ENCODE measurements at regions not wholly inside any gene's neighbourhood (a gene's known extent, or its start where the extent isn't known, plus 50 kb on each side); places are given as distances from the start of the nearest gene placed in this dataset.

- TF ChIP-seq CTCF (IDR thresholded peaks at IDR 0.05; ENCODE audit: insufficient read depth, low read length, poor library complexity, severe bottlenecking) = no peak
- Histone ChIP-seq H3K4me3 (replicated peaks; ENCODE audit: low read depth, low read length) (no peak overlapping the region), H3K27me3 (replicated peaks; ENCODE audit: control insufficient read depth, insufficient read depth, low read length) (no peaks in the 10 kb centered on the region), H3K36me3 (ENCODE audit: control insufficient read depth, insufficient read depth, low read length) (no peaks in the 10 kb centered on the region)
- DNase-seq (ENCODE audit: extremely low read depth, insufficient read length) = no peak
Observed at GRCh38 chr12:46503637-46504175, 131.1 kb upstream of the SLC38A2 start.

- DNase-seq (ENCODE audit: extremely low read depth, insufficient read length) = no peak
- no peak overlapping the region for H3K4me3 ChIP-seq (replicated peaks; ENCODE audit: low read depth, low read length)
- H3K27me3 ChIP-seq (replicated peaks; ENCODE audit: control insufficient read depth, insufficient read depth, low read length) = no peaks in the 10 kb centered on the region
- no peak for TF ChIP-seq CTCF (IDR thresholded peaks at IDR 0.05; ENCODE audit: insufficient read depth, low read length, poor library complexity, severe bottlenecking)
- H3K36me3 ChIP-seq (ENCODE audit: control insufficient read depth, insufficient read depth, low read length) = no peaks in the 10 kb centered on the region
Observed at GRCh38 chr12:46500673-46501072, 128.1 kb upstream of the SLC38A2 start.

DNA sequence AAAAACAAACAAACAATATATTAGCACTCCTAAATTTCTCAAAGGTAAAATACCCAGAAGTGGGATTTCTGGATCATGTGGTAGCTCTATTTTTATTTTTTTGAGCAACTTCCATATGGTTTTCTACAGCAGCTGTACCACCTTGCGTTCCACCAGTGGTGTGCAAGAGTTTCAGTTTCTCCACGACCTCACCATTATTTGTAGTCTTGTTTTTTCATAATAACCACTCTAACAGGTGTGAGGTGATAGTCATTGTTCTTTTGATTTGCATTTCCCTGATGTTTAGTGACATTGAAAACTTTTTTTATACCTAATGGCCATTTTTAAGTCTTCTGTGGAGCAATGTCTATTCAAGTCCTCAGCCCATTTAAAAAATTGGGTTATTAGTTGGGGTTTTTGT, 127.3 kb upstream of the SLC38A2 start:
- DNase-seq (ENCODE audit: extremely low read depth, insufficient read length) = peak; percentile 45
- no peaks in the 10 kb centered on the region for H3K36me3 ChIP-seq (ENCODE audit: control insufficient read depth, insufficient read depth, low read length)
- H3K4me3 ChIP-seq (replicated peaks; ENCODE audit: low read depth, low read length) = no peak overlapping the region
- no peaks in the 10 kb centered on the region for H3K27me3 ChIP-seq (replicated peaks; ENCODE audit: control insufficient read depth, insufficient read depth, low read length)
- no peak for TF ChIP-seq CTCF (IDR thresholded peaks at IDR 0.05; ENCODE audit: insufficient read depth, low read length, poor library complexity, severe bottlenecking)

GRCh38 chr12:46499226-46499625, 126.7 kb upstream of the SLC38A2 start:
- no peaks in the 10 kb centered on the region for H3K36me3 ChIP-seq (ENCODE audit: control insufficient read depth, insufficient read depth, low read length)
- no peak overlapping the region for H3K4me3 ChIP-seq (replicated peaks; ENCODE audit: low read depth, low read length)
- no peak for DNase-seq (ENCODE audit: extremely low read depth, insufficient read length)
- H3K27me3 ChIP-seq (replicated peaks; ENCODE audit: control insufficient read depth, insufficient read depth, low read length) = no peaks in the 10 kb centered on the region
- TF ChIP-seq CTCF (IDR thresholded peaks at IDR 0.05; ENCODE audit: insufficient read depth, low read length, poor library complexity, severe bottlenecking) = no peak

DNA sequence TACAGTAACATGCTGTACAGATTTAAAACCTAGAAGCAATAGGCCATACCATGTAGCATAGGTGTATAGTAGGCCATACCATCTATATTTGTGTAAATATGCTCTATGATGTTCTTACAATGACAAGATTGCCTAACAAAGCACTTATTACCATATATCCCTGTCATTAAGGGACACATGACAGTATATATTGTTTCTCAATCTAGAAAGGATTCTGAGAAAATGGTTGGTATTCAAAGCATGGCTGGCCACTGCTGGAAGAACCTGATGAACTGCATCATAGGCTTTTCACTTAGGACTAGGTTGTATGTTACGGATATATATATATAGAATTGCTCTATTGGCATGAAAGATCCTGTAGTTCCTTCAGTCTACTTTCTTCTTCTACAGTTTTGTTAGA, 125.2 kb upstream of the SLC38A2 start:
- no peak for DNase-seq (ENCODE audit: extremely low read depth, insufficient read length)
- no peaks in the 10 kb centered on the region for H3K36me3 ChIP-seq (ENCODE audit: control insufficient read depth, insufficient read depth, low read length)
- no peak overlapping the region for H3K4me3 ChIP-seq (replicated peaks; ENCODE audit: low read depth, low read length)
- no peaks in the 10 kb centered on the region for H3K27me3 ChIP-seq (replicated peaks; ENCODE audit: control insufficient read depth, insufficient read depth, low read length)
- TF ChIP-seq CTCF (IDR thresholded peaks at IDR 0.05; ENCODE audit: insufficient read depth, low read length, poor library complexity, severe bottlenecking) = no peak

DNA sequence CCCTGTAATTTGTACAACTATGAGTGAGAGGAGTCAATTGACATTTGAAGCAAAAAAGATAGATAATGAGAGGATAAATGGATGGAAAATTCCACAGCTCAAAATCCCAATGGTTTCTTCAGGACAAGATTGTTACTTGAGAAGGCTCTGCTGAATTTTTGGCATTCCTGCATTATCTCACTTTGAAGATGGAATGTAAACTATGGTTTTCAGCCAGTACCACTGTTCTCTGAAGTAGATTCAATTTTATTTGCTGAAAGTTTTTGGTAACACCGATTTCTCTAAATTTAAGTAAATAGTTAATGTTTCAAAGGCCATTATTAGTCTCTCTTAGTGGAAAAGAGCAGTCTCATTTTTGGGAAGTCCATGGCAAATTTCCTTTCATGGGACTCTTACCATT, 121.9 kb upstream of the SLC38A2 start:
- no peak for DNase-seq (ENCODE audit: extremely low read depth, insufficient read length)
- Histone ChIP-seq H3K36me3 (ENCODE audit: control insufficient read depth, insufficient read depth, low read length) (no peaks in the 10 kb centered on the region), H3K27me3 (replicated peaks; ENCODE audit: control insufficient read depth, insufficient read depth, low read length) (no peaks in the 10 kb centered on the region), H3K4me3 (replicated peaks; ENCODE audit: low read depth, low read length) (no peak overlapping the region)
- TF ChIP-seq CTCF (IDR thresholded peaks at IDR 0.05; ENCODE audit: insufficient read depth, low read length, poor library complexity, severe bottlenecking) = no peak
